ENCODE measurements at regions not wholly inside any gene's neighbourhood (a gene's known extent, or its start where the extent isn't known, plus 50 kb on each side); places are given as distances from the start of the nearest gene placed in this dataset.
"Not testable (repeated sequence)": the region's sequence is repeated elsewhere in the genome, so short reads cannot be mapped to it uniquely, and the experiment has no call there.

DNA sequence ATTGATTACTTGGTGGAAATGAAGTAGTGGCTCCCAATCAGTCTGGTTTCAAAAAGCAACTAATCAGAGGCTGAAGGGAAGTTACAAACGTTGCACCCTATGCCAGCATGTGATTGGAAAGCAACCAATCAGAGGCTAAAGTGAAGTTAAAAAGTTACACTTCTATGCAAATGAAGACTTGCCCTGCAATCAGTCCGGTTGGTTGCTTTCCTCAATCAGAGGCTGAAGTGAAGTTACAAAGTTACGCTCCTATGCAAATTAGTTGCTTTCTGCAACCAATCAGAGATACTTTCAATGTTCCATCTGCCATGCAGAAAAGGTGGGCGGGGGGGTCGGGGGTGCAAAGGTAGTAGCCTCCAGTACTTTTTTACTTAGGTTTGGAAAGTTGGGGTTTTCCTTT, 1077.1 kb downstream of the TYW1 start:
- no peak for DNase-seq
- TF ChIP-seq CTCF (IDR thresholded peaks at IDR 0.05; ENCODE audit: low read depth, low read length): no peak
- Histone ChIP-seq H3K9me3 (no peaks in the 10 kb centered on the region), H3K36me3 (no peaks in the 10 kb centered on the region), H3K4me3 (ENCODE audit: low read depth, low read length) (no peak overlapping the region), H3K4me1 (no peaks in the 10 kb centered on the region), H3K27me3 (no peaks in the 10 kb centered on the region)

DNA sequence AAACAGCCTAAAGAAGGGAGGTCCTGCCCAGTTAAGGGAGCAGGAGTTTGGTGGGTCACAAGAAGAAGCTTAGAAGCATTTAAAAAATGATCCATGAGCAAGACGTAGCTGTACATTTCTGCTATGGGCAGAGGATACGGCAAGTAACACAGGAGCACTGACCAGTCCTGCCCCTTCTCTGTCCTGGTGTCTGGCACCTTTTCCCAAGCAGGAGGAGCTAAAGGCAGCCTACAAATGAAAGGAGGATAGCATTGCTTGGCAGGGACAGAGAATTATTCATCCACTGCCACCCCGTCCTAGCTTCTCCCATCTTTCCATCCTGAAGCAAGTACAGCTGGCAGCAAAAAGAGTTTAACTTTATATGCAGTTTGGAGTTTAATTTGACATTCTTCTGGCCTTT, 1077.6 kb downstream of the TYW1 start:
- Histone ChIP-seq H3K27me3 (no peaks in the 10 kb centered on the region), H3K4me1 (no peaks in the 10 kb centered on the region), H3K4me3 (ENCODE audit: low read depth, low read length) (no peak overlapping the region), H3K9me3 (no peaks in the 10 kb centered on the region), H3K36me3 (no peaks in the 10 kb centered on the region)
- no peak for TF ChIP-seq CTCF (IDR thresholded peaks at IDR 0.05; ENCODE audit: low read depth, low read length)
- no peak for DNase-seq

DNA sequence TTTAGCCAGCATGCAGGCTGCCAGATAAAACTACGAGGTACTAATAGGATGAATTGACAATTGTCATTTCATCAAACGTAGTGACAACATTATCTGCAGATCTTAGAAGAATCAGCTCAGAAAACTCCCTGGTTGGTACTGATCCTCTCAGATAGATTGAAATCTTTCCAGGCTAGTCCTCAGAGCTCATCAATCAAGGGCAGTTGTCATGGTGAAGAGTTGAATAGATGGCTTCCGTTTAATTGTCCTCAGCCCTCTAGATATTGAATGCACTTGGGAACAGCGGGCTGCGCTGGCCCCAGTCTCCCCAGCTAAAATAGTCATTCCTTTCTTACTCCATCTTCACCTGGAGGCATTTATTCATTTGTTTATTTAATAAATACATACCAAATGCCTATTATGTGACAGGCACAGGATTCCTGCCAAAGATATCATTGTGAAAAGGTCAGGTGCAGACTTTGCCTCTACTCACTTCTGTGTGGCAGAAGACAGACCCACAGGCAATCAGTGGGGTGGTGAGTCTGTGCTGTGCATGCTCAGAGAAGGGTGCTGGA, 1081.6 kb downstream of the TYW1 start:
- Histone ChIP-seq H3K9me3 (no peaks in the 10 kb centered on the region), H3K4me1 (no peaks in the 10 kb centered on the region), H3K4me3 (ENCODE audit: low read depth, low read length) (no peak overlapping the region), H3K36me3 (no peaks in the 10 kb centered on the region), H3K27me3 (no peaks in the 10 kb centered on the region)
- TF ChIP-seq CTCF (IDR thresholded peaks at IDR 0.05; ENCODE audit: low read depth, low read length): no peak
- no peak for DNase-seq

DNA sequence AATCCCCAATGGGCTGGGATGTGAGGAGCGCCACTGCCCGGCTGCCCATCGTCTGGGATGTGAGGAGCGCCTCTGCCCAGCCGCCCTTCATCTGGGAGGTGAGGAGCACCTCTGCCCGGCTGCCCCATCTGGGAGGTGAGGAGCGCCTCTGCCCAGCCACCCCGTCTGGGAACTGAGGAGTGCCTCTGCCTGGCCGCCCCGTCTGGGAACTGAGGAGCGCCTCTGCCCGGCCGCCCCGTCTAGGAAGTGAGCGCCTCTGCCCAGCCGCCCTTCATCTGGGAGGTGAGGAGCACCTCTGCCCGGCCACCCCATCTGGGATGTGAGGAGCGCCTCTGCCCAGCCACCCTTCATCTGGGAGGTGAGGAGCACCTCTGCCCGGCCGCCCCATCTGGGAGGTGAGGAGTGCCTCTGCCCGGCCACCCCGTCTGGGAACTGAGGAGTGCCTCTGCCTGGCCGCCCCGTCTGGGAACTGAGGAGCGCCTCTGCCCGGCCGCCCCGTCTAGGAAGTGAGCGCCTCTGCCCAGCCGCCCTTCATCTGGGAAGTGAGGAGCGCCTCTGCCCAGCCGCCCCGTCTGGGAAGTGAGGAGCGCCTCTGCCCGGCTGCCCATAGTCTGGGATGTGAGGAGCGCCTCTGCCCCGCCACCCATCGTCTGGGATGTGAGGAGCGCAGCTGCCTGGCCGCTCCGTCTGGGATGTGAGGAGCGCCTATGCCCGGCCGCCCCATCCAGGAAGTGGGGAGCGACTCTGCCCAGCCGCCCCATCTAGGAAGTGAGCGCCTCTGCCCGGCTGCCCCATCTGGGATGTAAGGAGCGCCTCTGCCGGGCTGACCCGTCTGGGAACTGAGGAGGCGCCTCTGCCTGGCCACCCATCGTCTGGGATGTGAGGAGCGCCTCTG, 1085.7 kb downstream of the TYW1 start:
- not testable (repeated sequence) for H3K4me1 ChIP-seq; H3K9me3 ChIP-seq; H3K27me3 ChIP-seq; H3K4me3 ChIP-seq (ENCODE audit: low read depth, low read length); H3K36me3 ChIP-seq; DNase-seq

DNA sequence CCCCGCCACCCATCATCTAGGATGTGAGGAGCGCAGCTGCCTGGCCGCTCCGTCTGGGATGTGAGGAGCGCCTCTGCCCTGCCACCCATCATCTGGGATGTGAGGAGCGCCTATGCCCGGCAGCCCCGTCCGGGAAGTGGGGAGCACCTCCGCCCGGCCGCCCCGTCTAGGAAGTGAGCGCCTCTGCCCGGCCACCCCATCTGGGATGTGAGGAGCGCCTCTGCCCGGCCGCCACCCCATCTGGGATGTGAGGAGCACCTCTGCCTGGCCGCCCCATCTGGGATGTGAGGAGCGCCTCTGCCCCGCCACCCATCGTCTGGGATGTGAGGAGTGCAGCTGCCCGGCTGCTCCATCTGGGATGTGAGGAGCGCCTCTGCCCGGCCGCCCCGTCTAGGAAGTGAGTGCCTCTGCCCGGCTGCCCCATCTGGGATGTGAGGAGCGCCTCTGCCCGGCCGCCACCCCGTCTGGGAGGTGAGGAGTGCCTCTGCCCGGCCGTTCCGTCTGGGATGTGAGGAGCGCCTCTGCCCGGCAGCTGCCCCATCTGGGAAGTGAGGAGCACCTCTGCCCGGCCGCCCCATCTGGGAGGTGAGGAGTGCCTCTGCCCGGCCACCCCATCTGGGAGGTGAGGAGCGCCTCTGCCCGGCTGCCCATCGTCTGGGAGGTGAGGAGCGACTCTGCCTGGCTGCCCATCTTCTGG, 1086.5 kb downstream of the TYW1 start:
- not testable (repeated sequence) for H3K9me3 ChIP-seq; H3K27me3 ChIP-seq; DNase-seq; H3K4me3 ChIP-seq (ENCODE audit: low read depth, low read length); H3K4me1 ChIP-seq; H3K36me3 ChIP-seq

DNA sequence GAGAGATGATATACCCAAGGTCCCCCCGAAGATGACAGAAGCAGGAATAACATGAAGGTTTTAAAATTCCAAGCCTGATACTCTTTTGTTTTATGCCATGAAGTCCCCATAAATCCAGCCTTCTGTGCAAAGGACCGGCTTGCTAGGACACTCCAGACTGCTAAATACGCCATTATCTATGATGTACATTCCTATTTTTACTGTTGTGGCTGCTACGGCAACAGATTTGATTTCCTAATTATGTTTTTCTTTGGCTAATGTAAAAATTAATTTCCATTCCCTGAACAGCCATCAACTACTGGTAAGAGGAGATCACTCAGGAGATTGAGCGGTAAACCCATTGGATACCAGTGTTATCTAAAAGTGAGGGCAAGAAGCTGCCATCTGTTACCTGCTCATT, 1090.8 kb downstream of the TYW1 start:
- Histone ChIP-seq H3K36me3 (no peaks in the 10 kb centered on the region), H3K9me3 (no peaks in the 10 kb centered on the region), H3K4me1 (peaks cover 4% of the 10 kb centered on the region; the same call in 1 of the 2 replicates), H3K4me3 (ENCODE audit: low read depth, low read length) (no peak overlapping the region), H3K27me3 (no peaks in the 10 kb centered on the region)
- no peak for TF ChIP-seq CTCF (IDR thresholded peaks at IDR 0.05; ENCODE audit: low read depth, low read length)
- no peak for DNase-seq

GRCh38 chr7:68088879-68089278, 1092.2 kb downstream of the TYW1 start:
- H3K27me3 ChIP-seq: no peaks in the 10 kb centered on the region
- H3K9me3 ChIP-seq: no peaks in the 10 kb centered on the region
- TF ChIP-seq CTCF (IDR thresholded peaks at IDR 0.05; ENCODE audit: low read depth, low read length): no peak
- H3K4me3 ChIP-seq (ENCODE audit: low read depth, low read length): no peak overlapping the region
- peaks cover 4% of the 10 kb centered on the region; the same call in 1 of the 2 replicates for H3K4me1 ChIP-seq
- H3K36me3 ChIP-seq: no peaks in the 10 kb centered on the region
- no peak for DNase-seq

GRCh38 chr7:68090256-68090655, 1093.6 kb downstream of the TYW1 start:
- DNase-seq, H3K36me3 ChIP-seq: not testable (repeated sequence)

More at GRCh38 chr7:68090256-68090655, 1093.6 kb downstream of the TYW1 start:
- H3K9me3 ChIP-seq; H3K4me1 ChIP-seq; H3K4me3 ChIP-seq (ENCODE audit: low read depth, low read length); H3K27me3 ChIP-seq: not testable (repeated sequence)
